ACHN (cell line): ENCODE measurements at regions not wholly inside any gene's neighbourhood (a gene's known extent, or its start where the extent isn't known, plus 50 kb on each side); places are given as distances from the start of the nearest gene placed in this dataset.

Experiments
- DNase-seq: peaks from one replicate; pipeline ENCODE4 v3.0.0-alpha.2; 2015
- in situ Hi-C: cut with HindIII; loops from 2 replicates; pipeline ENCODE4 v1.10.0; 2017; ENCODE audit warnings: low sequenced_read_pairs, low pct_ligation_motif_present, low pct_unique_long_range_greater_than_20kb

- no peak for DNase-seq
- in situ Hi-C loops = no loop called here
Observed at GRCh38 chr13:27014406-27015359, 156.9 kb downstream of the USP12 start.

- in situ Hi-C loops = no loop called here
- no peak for DNase-seq
Observed at GRCh38 chr13:27012482-27013197, 159.0 kb downstream of the USP12 start.

GRCh38 chr13:27011661-27012060 is 159.9 kb downstream of the USP12 start:
- in situ Hi-C loops = no loop called here
- no peak for DNase-seq

GRCh38 chr13:27008733-27009132 is 162.9 kb downstream of the USP12 start:
- no peak for DNase-seq
- in situ Hi-C loops = no loop called here

- in situ Hi-C loops = no loop called here
- no peak for DNase-seq
Observed at GRCh38 chr13:27007166-27007565, 164.4 kb downstream of the USP12 start.

- DNase-seq = peak; percentile 28
- in situ Hi-C loops = no loop called here
Observed at GRCh38 chr13:27006519-27007161, 165.0 kb downstream of the USP12 start.

- in situ Hi-C loops = no loop called here
- no peak for DNase-seq
Observed at GRCh38 chr13:27005976-27006518, 165.6 kb downstream of the USP12 start.

GRCh38 chr13:27005556-27005955 is 166.1 kb downstream of the USP12 start:
- in situ Hi-C loops = no loop called here

GRCh38 chr13:27004866-27005265 is 166.7 kb downstream of the USP12 start:
- in situ Hi-C loops = no loop called here
- no peak for DNase-seq

More at GRCh38 chr13:27005556-27005955, 166.1 kb downstream of the USP12 start:
- no peak for DNase-seq

GRCh38 chr13:27004326-27004725 is 167.3 kb downstream of the USP12 start:
- no peak for DNase-seq
- in situ Hi-C loops = no loop called here

- in situ Hi-C loops = no loop called here
- no peak for DNase-seq
Observed at GRCh38 chr13:27001705-27002104, 169.9 kb downstream of the USP12 start.

GRCh38 chr13:27000686-27001085 is 170.9 kb downstream of the USP12 start:
- DNase-seq = no peak
- in situ Hi-C loops = no loop called here

- in situ Hi-C loops = no loop called here
- DNase-seq = no peak
Observed at GRCh38 chr13:26999499-26999898, 172.1 kb downstream of the USP12 start.

- DNase-seq = no peak
- in situ Hi-C loops = no loop called here
Observed at GRCh38 chr13:26998292-26998691, 173.3 kb downstream of the USP12 start.

GRCh38 chr13:26996965-26997752 is 174.5 kb downstream of the USP12 start:
- DNase-seq = no peak
- in situ Hi-C loops = no loop called here

GRCh38 chr13:26995159-26995558 is 176.5 kb downstream of the USP12 start:
- no peak for DNase-seq
- in situ Hi-C loops = no loop called here

- DNase-seq = no peak
- in situ Hi-C loops = no loop called here
Observed at GRCh38 chr13:26993780-26994179, 177.8 kb downstream of the USP12 start.
